ENCODE measurements at regions not wholly inside any gene's neighbourhood (a gene's known extent, or its start where the extent isn't known, plus 50 kb on each side); places are given as distances from the start of the nearest gene placed in this dataset.

DNA sequence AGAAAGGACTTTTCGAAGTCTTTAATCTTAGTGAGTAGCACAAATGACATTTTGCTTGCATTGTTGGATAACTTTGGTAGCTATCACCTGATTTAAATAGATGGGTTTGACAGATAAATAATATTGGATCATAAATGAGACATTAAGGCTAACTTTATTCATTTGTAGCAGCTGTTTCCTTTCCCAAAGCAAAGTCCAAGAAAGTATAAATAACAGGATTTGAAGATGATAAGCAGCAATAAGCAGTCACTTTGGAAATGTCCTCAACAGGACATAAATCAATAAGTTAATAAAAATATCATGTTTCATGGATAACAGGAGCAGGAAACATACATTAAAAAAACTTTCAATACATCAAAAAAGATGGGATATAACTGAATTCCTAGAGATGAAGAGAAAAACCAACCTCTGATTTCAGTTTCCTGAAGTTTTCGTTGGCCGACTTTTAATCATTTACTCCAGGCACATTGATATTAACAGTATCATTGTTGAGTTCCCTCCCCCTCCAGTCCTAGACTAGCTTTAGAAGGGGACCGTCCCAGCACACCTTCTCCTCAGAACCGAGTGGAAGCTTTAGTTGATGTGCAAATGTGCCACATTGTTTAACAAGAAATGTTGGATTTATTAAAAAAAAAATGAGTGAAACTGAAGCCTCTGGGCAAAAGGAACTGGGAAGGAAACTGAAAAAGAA, 169.9 kb upstream of the AGA start:
- TF ChIP-seq BRCA1 (IDR thresholded peaks at IDR 0.05; ENCODE audit: low read depth, low read length) (no peak), BHLHE40 (IDR thresholded peaks at IDR 0.05; ENCODE audit: borderline replicate concordance in 1 of 2, low read depth in 2 of 2, low read length in 1 of 2) (no peak), RAD21 (IDR thresholded peaks at IDR 0.05; ENCODE audit: insufficient read depth, low read depth, low read length) (no peak), SMC3 (IDR thresholded peaks at IDR 0.05; ENCODE audit: borderline replicate concordance, low read length) (no peak), SIN3A (IDR thresholded peaks at IDR 0.05; ENCODE audit: low read depth, low read length) (no peak)
- TF ChIP-seq, protein P1, sequence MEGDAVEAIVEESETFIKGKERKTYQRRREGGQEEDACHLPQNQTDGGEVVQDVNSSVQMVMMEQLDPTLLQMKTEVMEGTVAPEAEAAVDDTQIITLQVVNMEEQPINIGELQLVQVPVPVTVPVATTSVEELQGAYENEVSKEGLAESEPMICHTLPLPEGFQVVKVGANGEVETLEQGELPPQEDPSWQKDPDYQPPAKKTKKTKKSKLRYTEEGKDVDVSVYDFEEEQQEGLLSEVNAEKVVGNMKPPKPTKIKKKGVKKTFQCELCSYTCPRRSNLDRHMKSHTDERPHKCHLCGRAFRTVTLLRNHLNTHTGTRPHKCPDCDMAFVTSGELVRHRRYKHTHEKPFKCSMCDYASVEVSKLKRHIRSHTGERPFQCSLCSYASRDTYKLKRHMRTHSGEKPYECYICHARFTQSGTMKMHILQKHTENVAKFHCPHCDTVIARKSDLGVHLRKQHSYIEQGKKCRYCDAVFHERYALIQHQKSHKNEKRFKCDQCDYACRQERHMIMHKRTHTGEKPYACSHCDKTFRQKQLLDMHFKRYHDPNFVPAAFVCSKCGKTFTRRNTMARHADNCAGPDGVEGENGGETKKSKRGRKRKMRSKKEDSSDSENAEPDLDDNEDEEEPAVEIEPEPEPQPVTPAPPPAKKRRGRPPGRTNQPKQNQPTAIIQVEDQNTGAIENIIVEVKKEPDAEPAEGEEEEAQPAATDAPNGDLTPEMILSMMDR (IDR thresholded peaks at IDR 0.05 in 2 of 3, conservative IDR thresholded peaks at IDR 0.05 in 1 of 3; ENCODE audit: control insufficient read depth in 2 of 3, extremely low read depth in 1 of 3, insufficient read depth in 1 of 3, low read depth in 3 of 3, low read length in 3 of 3): no peak

Measured in GM12878 (cell line).